LNCaP clone FGC (cell line): ENCODE measurements at regions not wholly inside any gene's neighbourhood (a gene's known extent, or its start where the extent isn't known, plus 50 kb on each side); places are given as distances from the start of the nearest gene placed in this dataset.

Experiments
- DNase-seq: peaks from one replicate; pipeline ENCODE4 v3.0.0-alpha.2; 2011; ENCODE audit warnings: low read depth
- H3K4me3 ChIP-seq: 2 replicates; pipeline ENCODE4 v1.5.1; 2011; ENCODE audit warnings: mild to moderate bottlenecking, low read depth, low read length, control low read depth
- CTCF ChIP-seq: IDR thresholded peaks from 2 replicates; pipeline ENCODE4 v1.5.1; 2012; ENCODE audit warnings: mild to moderate bottlenecking; ENCODE audit not compliant: control insufficient read depth, insufficient read depth; ENCODE audit errors: extremely low read depth

DNA sequence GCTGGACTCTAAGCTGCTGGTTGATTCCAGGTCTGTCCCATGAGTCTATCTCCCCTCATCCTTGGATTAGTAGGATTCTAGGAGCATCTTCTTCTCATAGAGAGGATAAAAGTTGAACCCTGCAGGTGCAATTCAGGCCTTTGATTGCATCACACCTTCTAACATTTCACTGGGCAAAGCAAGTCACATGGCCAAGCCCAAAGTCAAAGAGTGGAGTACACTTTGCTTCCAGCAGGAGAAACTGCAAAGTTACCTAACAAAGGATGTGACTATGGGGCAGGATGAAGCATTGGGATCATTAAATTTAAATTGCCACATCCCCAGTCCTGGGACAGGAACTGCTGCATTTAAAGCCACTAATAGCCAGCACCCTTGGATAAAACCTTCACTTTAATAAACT lies 51.0 kb upstream of the EGFLAM start:
- TF ChIP-seq CTCF, result no peak
- no peak overlapping the region for H3K4me3 ChIP-seq
- DNase-seq, result no peak

DNA sequence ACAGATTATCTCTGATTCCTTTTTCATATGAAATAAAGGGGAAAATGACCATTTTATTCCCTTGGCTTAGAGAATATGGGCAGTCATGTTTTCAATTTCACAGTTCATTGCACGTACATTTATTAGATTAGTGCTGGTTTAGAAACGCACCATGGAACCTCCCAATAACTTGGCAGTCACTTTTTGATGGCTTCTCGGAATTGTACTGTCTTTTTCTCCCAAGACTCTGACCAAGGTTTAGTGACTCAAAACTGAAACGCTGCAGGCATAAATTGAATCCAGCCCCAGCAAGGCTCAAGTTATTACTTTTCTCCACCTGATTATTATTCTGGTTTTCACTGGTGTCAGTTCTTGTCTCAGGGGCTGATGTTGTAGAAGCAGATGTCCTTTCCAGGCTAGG lies 55.6 kb upstream of the EGFLAM start:
- TF ChIP-seq CTCF, result no peak
- no peak for DNase-seq
- H3K4me3 ChIP-seq, result no peak overlapping the region

- no peak overlapping the region for H3K4me3 ChIP-seq
- TF ChIP-seq CTCF, result no peak
- DNase-seq, result no peak
These were observed 57.3 kb upstream of the EGFLAM start for GRCh38 chr5:38200872-38201557.

- H3K4me3 ChIP-seq, result no peak overlapping the region
- DNase-seq, result no peak
- TF ChIP-seq CTCF, result no peak
These were observed 61.2 kb upstream of the EGFLAM start for GRCh38 chr5:38197118-38197517.

- H3K4me3 ChIP-seq, result no peak overlapping the region
- peak; percentile 93 for TF ChIP-seq CTCF
- peak; percentile 19 for DNase-seq
These were observed 65.3 kb upstream of the EGFLAM start for GRCh38 chr5:38193015-38193581.

GRCh38 chr5:38191693-38192092 lies 66.7 kb upstream of the EGFLAM start:
- H3K4me3 ChIP-seq, result no peak overlapping the region
- DNase-seq, result no peak
- TF ChIP-seq CTCF, result no peak

- TF ChIP-seq CTCF, result no peak
- no peak overlapping the region for H3K4me3 ChIP-seq
- no peak for DNase-seq
These were observed 68.2 kb upstream of the EGFLAM start for GRCh38 chr5:38190111-38190510.
